ENCODE measurements at regions not wholly inside any gene's neighbourhood (a gene's known extent, or its start where the extent isn't known, plus 50 kb on each side); places are given as distances from the start of the nearest gene placed in this dataset.

- TF ChIP-seq CTCF (IDR thresholded peaks at IDR 0.05) (no peak), ZFX (IDR thresholded peaks at IDR 0.05; ENCODE audit: borderline replicate concordance) (no peak)
Observed at GRCh38 chr12:67424784-67425183, 155.6 kb downstream of the CAND1 start.

GRCh38 chr12:67425394-67425793, 156.2 kb downstream of the CAND1 start:
- TF ChIP-seq CTCF (IDR thresholded peaks at IDR 0.05), result no peak
- TF ChIP-seq ZFX (IDR thresholded peaks at IDR 0.05; ENCODE audit: borderline replicate concordance), result no peak

More at GRCh38 chr12:67424784-67425183, 155.6 kb downstream of the CAND1 start:
- H3K27ac ChIP-seq, result no peak overlapping the region

DNA sequence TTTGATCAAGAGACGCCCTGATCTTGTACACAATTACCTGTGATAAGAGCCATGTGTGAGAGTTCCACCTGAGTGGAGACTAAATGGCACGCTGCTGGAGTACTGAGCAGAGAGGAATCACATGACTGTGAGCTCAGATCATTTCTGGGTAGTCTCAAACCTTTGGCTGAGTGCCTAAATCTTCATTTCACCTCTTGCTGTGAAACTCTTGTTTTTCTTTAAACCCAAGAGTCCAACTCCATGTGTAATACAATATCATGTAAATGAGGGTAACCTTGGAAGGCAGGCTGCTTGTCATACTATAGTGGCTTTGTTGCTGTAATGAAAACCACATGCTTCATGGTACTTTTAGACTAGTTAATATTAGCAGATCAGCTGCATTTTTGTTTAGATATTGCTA, 156.9 kb downstream of the CAND1 start:
- TF ChIP-seq CTCF (IDR thresholded peaks at IDR 0.05), result no peak
- no peak for TF ChIP-seq ZFX (IDR thresholded peaks at IDR 0.05; ENCODE audit: borderline replicate concordance)

More at GRCh38 chr12:67425394-67425793, 156.2 kb downstream of the CAND1 start:
- H3K27ac ChIP-seq, result no peak overlapping the region

DNA sequence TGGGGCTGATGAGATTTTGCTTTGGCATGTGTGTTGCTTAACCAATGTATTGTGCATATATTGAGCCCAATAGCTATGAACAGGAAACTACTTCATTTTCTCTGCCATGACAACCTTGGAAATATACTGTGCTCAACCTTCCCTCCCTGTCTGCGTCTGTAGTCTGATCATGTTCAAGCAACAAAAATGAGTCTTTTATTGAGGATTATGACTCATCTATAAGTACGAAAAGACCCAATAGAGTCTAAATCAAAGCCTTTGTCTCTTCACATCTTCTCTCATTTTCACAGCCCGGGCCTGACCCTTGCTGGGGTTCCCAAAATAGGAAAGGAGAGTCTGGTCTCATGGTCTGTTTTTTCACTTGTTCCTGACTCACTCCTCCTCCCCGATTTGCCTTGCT, 158.2 kb downstream of the CAND1 start:
- TF ChIP-seq CTCF (IDR thresholded peaks at IDR 0.05), result no peak
- TF ChIP-seq ZFX (IDR thresholded peaks at IDR 0.05; ENCODE audit: borderline replicate concordance), result no peak
- no peak overlapping the region for H3K27ac ChIP-seq

More for the DNA sequence above, 156.9 kb downstream of the CAND1 start:
- H3K27ac ChIP-seq, result no peak overlapping the region

- TF ChIP-seq ZFX (IDR thresholded peaks at IDR 0.05; ENCODE audit: borderline replicate concordance) (no peak), CTCF (IDR thresholded peaks at IDR 0.05) (no peak)
- H3K27ac ChIP-seq, result no peak overlapping the region
Observed at GRCh38 chr12:67428431-67428830, 159.3 kb downstream of the CAND1 start.

- TF ChIP-seq CTCF (IDR thresholded peaks at IDR 0.05) (no peak), ZFX (IDR thresholded peaks at IDR 0.05; ENCODE audit: borderline replicate concordance) (no peak)
- H3K27ac ChIP-seq, result no peak overlapping the region
Observed at GRCh38 chr12:67430708-67431335, 161.7 kb downstream of the CAND1 start.

DNA sequence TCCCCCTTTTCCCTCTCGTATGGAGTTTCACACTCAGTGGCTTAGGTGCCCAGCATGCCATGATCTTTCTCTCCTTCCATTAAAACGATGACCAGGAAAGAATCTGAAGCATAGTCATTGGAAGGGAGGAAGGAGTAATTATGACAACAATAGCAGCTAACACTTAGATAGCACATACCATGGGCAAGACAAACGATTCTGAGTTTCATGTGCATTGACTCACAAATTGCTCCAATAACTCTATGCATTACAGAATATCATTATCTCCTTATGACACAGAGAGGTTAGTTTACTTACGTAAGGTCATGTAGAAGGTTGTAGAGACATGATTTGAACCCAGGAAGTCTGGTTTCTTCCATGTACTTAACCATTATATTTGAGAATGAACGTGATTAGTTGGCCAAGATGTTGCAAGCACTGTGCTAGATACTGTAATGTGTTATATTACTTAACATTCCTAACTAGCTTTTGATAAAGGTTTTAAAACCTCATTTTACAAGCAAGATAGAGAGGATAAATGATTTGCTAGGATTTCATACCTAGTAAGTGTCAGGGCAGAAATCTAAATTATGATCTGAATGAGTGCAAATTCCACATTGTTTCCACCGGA, 162.4 kb downstream of the CAND1 start:
- TF ChIP-seq ZFX (IDR thresholded peaks at IDR 0.05; ENCODE audit: borderline replicate concordance) (no peak), CTCF (IDR thresholded peaks at IDR 0.05) (no peak)
- H3K27ac ChIP-seq, result no peak overlapping the region

Measured in 22Rv1 (cell line).